PC-3 (cell line): ENCODE measurements at regions not wholly inside any gene's neighbourhood (a gene's known extent, or its start where the extent isn't known, plus 50 kb on each side); places are given as distances from the start of the nearest gene placed in this dataset.

Experiments used
- ATAC-seq: fragments of 200-7000 bp; cut with Tn5 transposase; 2 replicates; pipeline ENCODE4 v1.9.1; 2020; ENCODE audit warnings: mild to moderate bottlenecking, moderate library complexity
- BruUV-seq: library from RNA; stranded (reverse); fragments of 400-500 nt; replicated peaks from 2 replicates; lab custom pipeline; 2021; lab: Mats Ljungman, UMichigan
- CTCF ChIA-PET: fragments of 300-600 bp; sonication (Branson Sonifier 250); formaldehyde crosslinking; loops from one replicate; lab custom pipeline; 2022; ENCODE audit warnings: antibody characterized with exemption; lab: Charles Lee
- POLR2A ChIA-PET: fragments of 300-600 bp; sonication (Branson Sonifier 250); formaldehyde crosslinking; loops from one replicate; lab custom pipeline; 2022; ENCODE audit warnings: antibody characterized with exemption; ENCODE audit not compliant: unreplicated experiment; lab: Charles Lee
- DNase-seq: peaks from one replicate; pipeline ENCODE4 v3.0.0-alpha.2; 2015
- H2AFZ ChIP-seq: fragments of 300-600 bp; sonication (generic); 2 replicates; pipeline ENCODE4 v1.6.0; 2016; ENCODE audit warnings: antibody characterized with exemption, low read length
- H3F3A ChIP-seq: fragments of 300-600 bp; sonication (generic); one replicate; pipeline ENCODE4 v1.6.0; 2017; ENCODE audit warnings: antibody characterized with exemption, low read length, control low read depth, mild to moderate bottlenecking; ENCODE audit not compliant: unreplicated experiment
- H3K27ac ChIP-seq: fragments of 300-600 bp; sonication (generic); 2 replicates; pipeline ENCODE4 v1.5.1; 2016; ENCODE audit warnings: mild to moderate bottlenecking, low read length
- H3K27me3 ChIP-seq: fragments of 300-600 bp; sonication (generic); 2 replicates; pipeline ENCODE4 v1.6.1; 2016; ENCODE audit warnings: low read length, mixed read lengths
- H3K36me3 ChIP-seq: fragments of 300-600 bp; sonication (generic); 2 replicates; pipeline ENCODE4 v1.6.1; 2016; ENCODE audit warnings: low read depth, mixed run types, low read length, mixed read lengths
- H3K4me1 ChIP-seq: fragments of 300-600 bp; sonication (generic); 2 replicates; pipeline ENCODE4 v1.5.1; 2016; ENCODE audit warnings: low read length; ENCODE audit not compliant: insufficient read depth
- H3K4me2 ChIP-seq: fragments of 300-600 bp; sonication (generic); 2 replicates; pipeline ENCODE4 v1.6.0; 2016; ENCODE audit warnings: low read length
- H3K4me3 ChIP-seq: fragments of 300-600 bp; sonication (generic); 2 replicates; pipeline ENCODE4 v1.5.1; 2016; ENCODE audit warnings: mild to moderate bottlenecking, low read length, mixed read lengths
- H3K79me2 ChIP-seq: fragments of 300-600 bp; sonication (generic); 2 replicates; pipeline ENCODE4 v1.6.1; 2017; ENCODE audit warnings: low read length, mixed read lengths
- H3K9ac ChIP-seq: fragments of 300-600 bp; sonication (generic); 2 replicates; pipeline ENCODE4 v1.6.0; 2016; ENCODE audit warnings: mild to moderate bottlenecking, low read length
- H3K9me2 ChIP-seq: fragments of 300-600 bp; sonication (generic); replicated peaks from 2 replicates; pipeline ENCODE4 v1.6.1; 2016; ENCODE audit warnings: mixed run types, low read length, mixed read lengths
- H3K9me3 ChIP-seq: fragments of 300-600 bp; sonication (generic); 2 replicates; pipeline ENCODE4 v1.6.1; 2016; ENCODE audit warnings: low read length, mixed read lengths
- H4K20me1 ChIP-seq: fragments of 300-600 bp; sonication (generic); 2 replicates; pipeline ENCODE4 v1.6.1; 2016; ENCODE audit warnings: low read length, mixed read lengths
- EZH2 ChIP-seq: fragments of 300-600 bp; sonication (generic); IDR thresholded peaks from one replicate; pipeline ENCODE4 v1.6.1; 2017; ENCODE audit warnings: antibody characterized with exemption, mild to moderate bottlenecking, low read length; ENCODE audit not compliant: unreplicated experiment
- EZH2phosphoT487 ChIP-seq: fragments of 300-600 bp; sonication (generic); IDR thresholded peaks from 2 replicates; pipeline ENCODE4 v1.6.1; 2018; ENCODE audit warnings: mild to moderate bottlenecking, antibody characterized with exemption, low read length, borderline replicate concordance
- intact Hi-C: fragments of 100-400 bp; cut with micrococcal nuclease; formaldehyde crosslinking; loops from 2 replicates; pipeline ENCODE4 v1.9.0; 2023
- TF ChIP-seq, protein P1 (sequence below): fragments of 300-600 bp; sonication (generic); conservative IDR thresholded peaks from 2 replicates; pipeline ENCODE4 v1.5.1; 2017; ENCODE audit warnings: antibody characterized with exemption, low read depth, mild to moderate bottlenecking, low read length

- H3K9me2 ChIP-seq, result no peaks in the 10 kb centered on the region
- H3K4me3 ChIP-seq, result no peak overlapping the region
- no peaks in the 10 kb centered on the region for H4K20me1 ChIP-seq
- no peak overlapping the region for H3K4me2 ChIP-seq
- TF ChIP-seq EZH2 (no peak), EZH2phosphoT487 (no peak)
- TF ChIP-seq, protein P1, sequence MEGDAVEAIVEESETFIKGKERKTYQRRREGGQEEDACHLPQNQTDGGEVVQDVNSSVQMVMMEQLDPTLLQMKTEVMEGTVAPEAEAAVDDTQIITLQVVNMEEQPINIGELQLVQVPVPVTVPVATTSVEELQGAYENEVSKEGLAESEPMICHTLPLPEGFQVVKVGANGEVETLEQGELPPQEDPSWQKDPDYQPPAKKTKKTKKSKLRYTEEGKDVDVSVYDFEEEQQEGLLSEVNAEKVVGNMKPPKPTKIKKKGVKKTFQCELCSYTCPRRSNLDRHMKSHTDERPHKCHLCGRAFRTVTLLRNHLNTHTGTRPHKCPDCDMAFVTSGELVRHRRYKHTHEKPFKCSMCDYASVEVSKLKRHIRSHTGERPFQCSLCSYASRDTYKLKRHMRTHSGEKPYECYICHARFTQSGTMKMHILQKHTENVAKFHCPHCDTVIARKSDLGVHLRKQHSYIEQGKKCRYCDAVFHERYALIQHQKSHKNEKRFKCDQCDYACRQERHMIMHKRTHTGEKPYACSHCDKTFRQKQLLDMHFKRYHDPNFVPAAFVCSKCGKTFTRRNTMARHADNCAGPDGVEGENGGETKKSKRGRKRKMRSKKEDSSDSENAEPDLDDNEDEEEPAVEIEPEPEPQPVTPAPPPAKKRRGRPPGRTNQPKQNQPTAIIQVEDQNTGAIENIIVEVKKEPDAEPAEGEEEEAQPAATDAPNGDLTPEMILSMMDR, result no peak
- no peak overlapping the region for H3K27ac ChIP-seq
- no peaks in the 10 kb centered on the region for H3F3A ChIP-seq
- ChIA-PET POLR2A (no interaction called here), CTCF (no interaction called here)
- intact Hi-C loops, result no loop called here
- H3K9ac ChIP-seq, result no peak overlapping the region
- DNase-seq (no peak), ATAC-seq (no peak)
- H3K79me2 ChIP-seq, result no peaks in the 10 kb centered on the region
- no peaks in the 10 kb centered on the region for H3K4me1 ChIP-seq
- H2AFZ ChIP-seq, result no peak overlapping the region
- no peaks in the 10 kb centered on the region for H3K9me3 ChIP-seq
- H3K36me3 ChIP-seq, result no peaks in the 10 kb centered on the region
- H3K27me3 ChIP-seq, result peaks cover 34% of the 10 kb centered on the region
- BruUV-seq, result no TSS peak
Measured at GRCh38 chr5:163595932-163596607, 90.7 kb downstream of the MAT2B start.

DNA sequence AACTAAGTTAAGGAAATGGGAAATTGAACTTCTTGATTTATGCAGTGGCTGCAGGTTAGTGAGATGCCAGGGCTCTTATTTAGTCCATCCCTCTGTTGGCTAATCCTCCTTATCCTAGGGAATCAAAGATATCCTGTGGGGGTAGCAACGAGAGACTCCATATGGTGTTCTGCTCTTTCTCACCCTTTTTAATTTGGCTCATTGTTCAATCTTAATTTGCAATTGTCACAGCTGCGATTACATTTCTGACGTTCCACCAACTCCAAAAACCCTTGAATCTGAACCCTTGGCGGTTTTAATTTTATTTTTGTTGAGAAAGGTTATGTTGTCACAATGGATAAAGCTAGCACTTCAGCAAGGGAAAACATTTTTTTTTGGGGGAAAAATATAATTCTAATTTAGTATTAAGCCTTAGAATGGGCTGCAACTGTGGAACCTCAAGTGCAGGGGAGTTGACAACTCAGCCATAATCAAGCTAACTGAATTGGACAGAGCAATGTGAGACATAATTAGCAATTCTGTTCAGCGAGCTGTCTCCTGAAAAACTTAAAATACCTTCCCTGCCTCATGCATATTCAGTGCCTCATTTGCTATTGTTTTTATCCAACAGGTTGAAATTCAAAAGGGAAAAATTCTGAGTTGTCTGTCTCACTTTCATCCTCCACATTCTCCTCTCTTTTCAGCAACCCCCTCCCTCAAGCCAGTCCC, 91.3 kb downstream of the MAT2B start:
- no peaks in the 10 kb centered on the region for H3K4me1 ChIP-seq
- H3K27me3 ChIP-seq, result peaks cover 39% of the 10 kb centered on the region
- no peak overlapping the region for H3K9ac ChIP-seq
- POLR2A ChIA-PET, result no interaction called here
- CTCF ChIA-PET, result no interaction called here
- H3K9me2 ChIP-seq, result no peaks in the 10 kb centered on the region
- ATAC-seq (no peak), DNase-seq (no peak)
- intact Hi-C loops, result no loop called here
- no peak overlapping the region for H3K4me2 ChIP-seq
- BruUV-seq, result no TSS peak
- no peaks in the 10 kb centered on the region for H3K36me3 ChIP-seq
- H3K79me2 ChIP-seq, result no peaks in the 10 kb centered on the region
- TF ChIP-seq EZH2phosphoT487 (no peak), EZH2 (no peak)
- TF ChIP-seq, protein P1, result no peak
- no peaks in the 10 kb centered on the region for H3K9me3 ChIP-seq
- no peaks in the 10 kb centered on the region for H3F3A ChIP-seq
- no peak overlapping the region for H2AFZ ChIP-seq
- H3K4me3 ChIP-seq, result no peak overlapping the region
- H3K27ac ChIP-seq, result no peak overlapping the region
- H4K20me1 ChIP-seq, result no peaks in the 10 kb centered on the region

DNA sequence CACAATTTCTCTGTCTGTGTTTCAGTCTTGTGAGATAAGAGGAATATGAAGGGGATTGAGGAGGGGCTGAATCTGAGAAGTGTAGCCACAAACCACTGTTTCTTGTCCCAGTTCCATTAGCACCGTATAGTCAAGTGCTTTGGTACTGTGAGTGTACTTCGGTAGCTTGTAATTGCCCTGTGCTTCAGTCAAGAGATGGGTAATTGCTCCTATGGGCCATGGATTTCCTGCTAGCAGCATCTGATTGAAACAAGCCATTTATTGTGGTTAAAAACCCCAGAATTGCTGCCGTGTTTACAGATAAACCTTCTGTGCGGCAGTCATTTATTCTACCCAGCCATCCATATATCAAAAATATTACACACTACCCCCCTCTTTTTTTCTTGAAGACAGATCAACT, 98.6 kb downstream of the MAT2B start:
- H3K79me2 ChIP-seq, result no peaks in the 10 kb centered on the region
- no peak overlapping the region for H3K4me2 ChIP-seq
- POLR2A ChIA-PET, result no interaction called here
- no TSS peak for BruUV-seq
- CTCF ChIA-PET, result no interaction called here
- no peak overlapping the region for H3K4me3 ChIP-seq
- no peaks in the 10 kb centered on the region for H3F3A ChIP-seq
- no peaks in the 10 kb centered on the region for H4K20me1 ChIP-seq
- no peaks in the 10 kb centered on the region for H3K36me3 ChIP-seq
- no peak overlapping the region for H3K27ac ChIP-seq
- H3K27me3 ChIP-seq, result peaks cover 57% of the 10 kb centered on the region; the same call in 1 of the 2 replicates
- no peaks in the 10 kb centered on the region for H3K4me1 ChIP-seq
- ATAC-seq, result no peak
- H3K9me3 ChIP-seq, result no peaks in the 10 kb centered on the region
- TF ChIP-seq EZH2, result no peak
- no peak for TF ChIP-seq EZH2phosphoT487
- TF ChIP-seq, protein P1, result no peak
- intact Hi-C loops, result no loop called here
- H3K9ac ChIP-seq, result no peak overlapping the region
- no peak overlapping the region for H2AFZ ChIP-seq
- no peaks in the 10 kb centered on the region for H3K9me2 ChIP-seq
- no peak for DNase-seq
